K562 (cell line): ENCODE measurements at regions not wholly inside any gene's neighbourhood (a gene's known extent, or its start where the extent isn't known, plus 50 kb on each side); places are given as distances from the start of the nearest gene placed in this dataset.

ENCODE experiments used
- ATAC-seq: fragments of 200-7000 bp; cut with Tn5 transposase; 3 replicates; pipeline ENCODE4 v1.9.1; 2020; ENCODE audit warnings: moderate library complexity
- BruUV-seq: library from RNA; stranded (reverse); fragments of 400-500 nt; replicated peaks from 2 replicates; lab custom pipeline; 2021; lab: Mats Ljungman, UMichigan
- CTCF ChIA-PET: fragments of 300-600 bp; formaldehyde crosslinking; extraction: SDS; loops from one replicate; lab custom pipeline; 2021; ENCODE audit warnings: low intra/inter-chr PET ratio; lab: Yijun Ruan, JAX
- POLR2A ChIA-PET: fragments of 300-600, 350-650 bp; sonication (Branson Sonifier 250); formaldehyde crosslinking; extraction: SDS; loops from one replicate; lab custom pipeline; 2021; ENCODE audit warnings: antibody characterized with exemption, inconsistent platforms; lab: Yijun Ruan, JAX
- DNase-seq, 4 experiments: peaks; one replicate each; pipeline versions ENCODE4 v3.0.0 to v3.0.0-alpha.2; 2011 to 2018; ENCODE audit warnings: low spot score in 3 of 4, mixed read lengths in 3 of 4; ENCODE audit errors: extremely low read depth in 1 of 4
- FAIRE-seq: peaks from 2 replicates; lab custom pipeline; 2011; peaks lifted over from hg19 to GRCh38; lab: Jason Lieb, UNC
- H2AFZ ChIP-seq: 2 replicates; pipeline ENCODE4 v1.6.0; 2011; ENCODE audit warnings: low read depth, low read length, control low read depth, inconsistent platforms
- H3K27ac ChIP-seq: fragments of 200-600 bp; 3 replicates; pipeline ENCODE4 v1.8.0; 2011; ENCODE audit warnings: low read depth, mild to moderate bottlenecking, control low read depth, inconsistent platforms, low read length, moderate library complexity, mixed read lengths; ENCODE audit errors: extremely low read depth
- H3K27me3 ChIP-seq, 2 experiments: fragments of 300-600 bp in 1 of 2; 2 replicates in 1 of 2; 3 replicates in 1 of 2; pipeline versions ENCODE4 v1.6.0 to v1.8.0; 2011; ENCODE audit warnings: inconsistent platforms in 2 of 2, low read length in 2 of 2, mild to moderate bottlenecking in 1 of 2, mixed read lengths in 1 of 2, moderate library complexity in 1 of 2; ENCODE audit not compliant: control insufficient read depth in 2 of 2, insufficient read depth in 2 of 2
- H3K36me3 ChIP-seq: fragments of 300-600 bp; 3 replicates; pipeline ENCODE4 v1.8.0; 2011; ENCODE audit warnings: mild to moderate bottlenecking, low read length, inconsistent platforms; ENCODE audit not compliant: control insufficient read depth, insufficient read depth
- H3K4me1 ChIP-seq, 2 experiments: fragments of 200-600 bp in 1 of 2; replicated peaks in 1 of 2; 2 replicates in 1 of 2; 3 replicates in 1 of 2; pipeline versions ENCODE4 v1.5.1 to v1.8.0; 2011; ENCODE audit warnings: inconsistent platforms in 2 of 2, low read length in 2 of 2, mild to moderate bottlenecking in 1 of 2, mixed read lengths in 1 of 2, moderate library complexity in 1 of 2; ENCODE audit not compliant: control insufficient read depth in 2 of 2, insufficient read depth in 2 of 2
- H3K4me2 ChIP-seq: 2 replicates; pipeline ENCODE4 v1.6.1; 2011; ENCODE audit warnings: low read length, control low read depth, inconsistent platforms, mixed read lengths; ENCODE audit not compliant: insufficient read depth
- H3K4me3 ChIP-seq: fragments of 200-600 bp; sonication (generic), shearing (Covaris generic); 2 replicates; pipeline ENCODE4 v1.5.1; 2016; ENCODE audit warnings: control low read depth, inconsistent platforms
- H3K79me2 ChIP-seq: fragments of 200-600 bp; 3 replicates; pipeline ENCODE4 v1.8.0; 2011; ENCODE audit warnings: low read length, inconsistent platforms; ENCODE audit not compliant: control insufficient read depth, insufficient read depth
- H3K9ac ChIP-seq, 2 experiments: 2 replicates each; pipeline versions ENCODE4 v1.6.0 to v1.6.1; 2011; ENCODE audit warnings: low read depth in 2 of 2, low read length in 2 of 2, control low read depth in 1 of 2, inconsistent platforms in 1 of 2, mild to moderate bottlenecking in 1 of 2, mixed read lengths in 1 of 2; ENCODE audit not compliant: insufficient read depth in 1 of 2
- H3K9me1 ChIP-seq: one replicate; pipeline ENCODE4 v1.6.0; 2011; ENCODE audit warnings: inconsistent platforms, mild to moderate bottlenecking, low read length, moderate library complexity; ENCODE audit not compliant: control insufficient read depth, insufficient read depth
- H3K9me3 ChIP-seq: replicated peaks from 2 replicates; pipeline ENCODE4 v1.5.1; 2011; ENCODE audit warnings: low read depth, low read length, inconsistent platforms; ENCODE audit not compliant: control insufficient read depth, insufficient read depth
- H4K20me1 ChIP-seq: replicated peaks from 2 replicates; pipeline ENCODE4 v1.6.1; 2011; ENCODE audit warnings: low read length, inconsistent platforms, mixed read lengths; ENCODE audit not compliant: control insufficient read depth, insufficient read depth
- ATF6 ChIP-seq: sonication (generic); formaldehyde crosslinking; IDR thresholded peaks from 2 replicates; pipeline ENCODE4 v1.4.0; 2020; ENCODE audit warnings: mild to moderate bottlenecking, missing genetic modification reagents
- CEBPG ChIP-seq, 3 experiments: fragments of 200-800 bp in 1 of 3; sonication (Bioruptor generic) in 1 of 3; sonication (generic) in 1 of 3; formaldehyde crosslinking in 1 of 3; IDR thresholded peaks in 2 of 3; conservative IDR thresholded peaks in 1 of 3; 2 replicates each; pipeline versions ENCODE4 v1.6.1 to v1.8.0; 2016 to 2022; ENCODE audit warnings: missing compliant biosample characterization in 2 of 3, missing genetic modification characterization in 2 of 3, mild to moderate bottlenecking in 1 of 3, missing genetic modification reagents in 1 of 3
- FOXP1 ChIP-seq: sonication (generic); formaldehyde crosslinking; IDR thresholded peaks from 2 replicates; pipeline ENCODE4 v1.8.0; 2022; ENCODE audit warnings: mild to moderate bottlenecking, missing genetic modification reagents
- HNRNPK ChIP-seq: fragments of 200-400 bp; formaldehyde crosslinking; IDR thresholded peaks from one replicate; pipeline ENCODE4 v1.6.1; 2018; ENCODE audit warnings: mild to moderate bottlenecking, low read depth, low read length; ENCODE audit not compliant: poor library complexity, severe bottlenecking
- KAT8 ChIP-seq: fragments of 450-650 bp; IDR thresholded peaks from 2 replicates; pipeline ENCODE4 v1.6.1; 2016; ENCODE audit warnings: low read depth, mild to moderate bottlenecking
- KDM5B ChIP-seq: fragments of 200-600 bp; sonication (generic); IDR thresholded peaks from 2 replicates; pipeline ENCODE4 v1.6.1; 2012; ENCODE audit warnings: low read depth, mild to moderate bottlenecking, moderate library complexity, low read length, control low read depth, inconsistent platforms; ENCODE audit not compliant: insufficient replicate concordance
- RBM22 ChIP-seq: fragments of 200-400 bp; formaldehyde crosslinking; IDR thresholded peaks from 2 replicates; pipeline ENCODE4 v1.6.1; 2018; ENCODE audit warnings: low read length, low read depth; ENCODE audit not compliant: poor library complexity, severe bottlenecking
- ZNF263 ChIP-seq: sonication (generic); formaldehyde crosslinking; IDR thresholded peaks from 2 replicates; pipeline ENCODE4 v1.8.0; 2022; ENCODE audit warnings: mild to moderate bottlenecking, missing genetic modification reagents, borderline replicate concordance
- ZNF280A ChIP-seq: fragments of 450-650 bp; IDR thresholded peaks from 2 replicates; pipeline ENCODE4 v1.6.1; 2018; ENCODE audit warnings: mild to moderate bottlenecking, low read depth; ENCODE audit not compliant: partially characterized antibody
- WGBS: fragments of 100-300 bp; shearing (Covaris generic); methylation state at CpG from one replicate; pipeline ENCODE4 v1.1.6; 2016; ENCODE audit warnings: low coverage, mixed read lengths; ENCODE audit not compliant: insufficient coverage; ENCODE audit errors: missing lambda C conversion rate; 5-methylcytosine and 5-hydroxymethylcytosine counted together
- in situ Hi-C: fragments of 300-500 bp; cut with MboI; formaldehyde crosslinking; loops from 4 replicates; pipeline ENCODE4 v1.15.0; 2018; ENCODE audit warnings: inconsistent platforms, mixed read lengths
- intact Hi-C: fragments of 100-400 bp; cut with micrococcal nuclease; formaldehyde crosslinking; loops from 2 replicates; pipeline ENCODE4 v1.14.2; 2022

GRCh38 chr22:44428941-44429830 lies 68.8 kb downstream of the RTL6 start:
- no peak overlapping the region for H3K9ac ChIP-seq
- no peak overlapping the region for H3K4me3 ChIP-seq
- TF ChIP-seq FOXP1 (CRISPR knock-in tag): no peak
- no peak for TF ChIP-seq ZNF280A
- no peak for TF ChIP-seq KDM5B
- TF ChIP-seq KAT8: no peak
- TF ChIP-seq CEBPG (CRISPR knock-in tag; IDR thresholded peaks at IDR 0.05): no peak
- TF ChIP-seq CEBPG (tag; conservative IDR thresholded peaks at IDR 0.05 in 1 of 2, IDR thresholded peaks at IDR 0.05 in 1 of 2): no peak
- TF ChIP-seq RBM22: no peak
- TF ChIP-seq HNRNPK: no peak
- TF ChIP-seq ZNF263 (CRISPR knock-in tag): no peak
- no peak for TF ChIP-seq ATF6 (CRISPR knock-in tag)
- TF ChIP-seq, all 486 proteins: peak for 0
- Histone ChIP-seq H4K20me1 (no peaks in the 10 kb centered on the region), H3K9me3 (no peaks in the 10 kb centered on the region), H3K27ac (no peak overlapping the region), H3K4me2 (no peak overlapping the region), H3K9me1 (no peaks in the 10 kb centered on the region), H3K79me2 (no peaks in the 10 kb centered on the region), H3K36me3 (no peaks in the 10 kb centered on the region), H3K4me1 (no peaks in the 10 kb centered on the region), H2AFZ (no peak overlapping the region), H3K27me3 (peaks cover 6 to 16% of the 10 kb centered on the region in 2 experiments; a peak in 3 of 5 replicates)
- intact Hi-C loops (no loop called here), in situ Hi-C loops (no loop called here)
- DNase-seq (no peak), FAIRE-seq (no peak), ATAC-seq (no peak)
- CTCF ChIA-PET: no interaction called here
- 0% methylated on average over 8 of the region's 13 CpGs for WGBS
- POLR2A ChIA-PET: interaction anchor here (0.6 to 1.1 kb wide), 2 partner anchors 14 to 71 kb away, joined by 3 read pairs; no protein-coding TSS in a partner anchor
- no TSS peak for BruUV-seq
